ENCODE measurements at regions not wholly inside any gene's neighbourhood (a gene's known extent, or its start where the extent isn't known, plus 50 kb on each side); places are given as distances from the start of the nearest gene placed in this dataset.
A peak's percentile ranks its signal among the peaks of the same experiment; 100 is the strongest.
"Not testable (repeated sequence)": the region's sequence is repeated elsewhere in the genome, so short reads cannot be mapped to it uniquely, and the experiment has no call there.

DNA sequence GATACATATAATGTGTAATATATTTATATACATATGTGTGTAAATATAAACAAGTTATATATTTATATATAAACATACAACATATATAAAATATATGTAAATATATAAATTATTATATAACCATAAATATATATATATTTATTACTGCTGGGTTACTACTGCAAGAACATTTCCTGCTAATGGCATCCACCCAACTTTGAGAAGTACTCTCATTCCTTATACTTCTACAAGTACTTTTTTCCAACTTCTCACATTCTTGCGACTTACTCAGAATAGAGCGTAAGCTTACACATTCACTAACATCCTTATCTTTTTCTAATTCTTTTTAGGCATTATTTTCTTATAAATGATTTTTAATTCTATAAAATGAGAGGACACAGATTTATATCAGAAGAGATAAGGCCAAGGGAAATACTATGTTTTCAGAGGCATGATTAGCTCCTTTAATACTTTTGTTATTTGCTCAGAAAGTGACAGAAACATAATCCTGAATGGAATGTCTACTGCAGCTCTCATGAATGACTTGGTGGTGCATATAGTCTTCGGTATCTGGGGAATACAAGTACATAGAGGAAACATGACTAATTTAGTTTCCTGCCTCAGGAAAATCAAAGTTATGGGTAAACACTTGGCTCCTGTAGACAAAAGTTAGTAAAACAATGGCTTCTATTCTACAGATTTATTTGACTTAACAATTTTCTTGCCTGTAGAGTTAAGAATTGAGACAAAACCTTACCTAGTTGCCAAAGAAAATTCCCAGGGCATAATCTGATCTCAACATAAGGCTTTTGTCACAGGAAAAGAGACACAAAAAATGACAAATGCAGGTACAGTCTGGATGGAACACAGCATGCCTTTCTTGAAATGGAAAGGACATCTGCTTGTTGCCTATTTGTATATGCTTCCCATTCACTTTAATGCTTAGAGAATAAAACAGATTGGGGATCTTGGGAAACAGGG lies 453.9 kb downstream of the SQOR start:
- H3K4me3 ChIP-seq: no peak overlapping the region
- intact Hi-C loops (cut with micrococcal nuclease): no loop called here
- peak overlapping the region; percentile 62 for H3K27ac ChIP-seq (replicated peaks)
- no peak for DNase-seq
- TF ChIP-seq, protein P1, sequence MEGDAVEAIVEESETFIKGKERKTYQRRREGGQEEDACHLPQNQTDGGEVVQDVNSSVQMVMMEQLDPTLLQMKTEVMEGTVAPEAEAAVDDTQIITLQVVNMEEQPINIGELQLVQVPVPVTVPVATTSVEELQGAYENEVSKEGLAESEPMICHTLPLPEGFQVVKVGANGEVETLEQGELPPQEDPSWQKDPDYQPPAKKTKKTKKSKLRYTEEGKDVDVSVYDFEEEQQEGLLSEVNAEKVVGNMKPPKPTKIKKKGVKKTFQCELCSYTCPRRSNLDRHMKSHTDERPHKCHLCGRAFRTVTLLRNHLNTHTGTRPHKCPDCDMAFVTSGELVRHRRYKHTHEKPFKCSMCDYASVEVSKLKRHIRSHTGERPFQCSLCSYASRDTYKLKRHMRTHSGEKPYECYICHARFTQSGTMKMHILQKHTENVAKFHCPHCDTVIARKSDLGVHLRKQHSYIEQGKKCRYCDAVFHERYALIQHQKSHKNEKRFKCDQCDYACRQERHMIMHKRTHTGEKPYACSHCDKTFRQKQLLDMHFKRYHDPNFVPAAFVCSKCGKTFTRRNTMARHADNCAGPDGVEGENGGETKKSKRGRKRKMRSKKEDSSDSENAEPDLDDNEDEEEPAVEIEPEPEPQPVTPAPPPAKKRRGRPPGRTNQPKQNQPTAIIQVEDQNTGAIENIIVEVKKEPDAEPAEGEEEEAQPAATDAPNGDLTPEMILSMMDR (IDR thresholded peaks at IDR 0.05; ENCODE audit: borderline replicate concordance): no peak
- H3K36me3 ChIP-seq: no peaks in the 10 kb centered on the region
- H3K27me3 ChIP-seq (ENCODE audit: low read depth): no peaks in the 10 kb centered on the region
- peaks cover 12% of the 10 kb centered on the region for H3K9me3 ChIP-seq (replicated peaks)
- H3K4me1 ChIP-seq: peaks cover 10% of the 10 kb centered on the region

DNA sequence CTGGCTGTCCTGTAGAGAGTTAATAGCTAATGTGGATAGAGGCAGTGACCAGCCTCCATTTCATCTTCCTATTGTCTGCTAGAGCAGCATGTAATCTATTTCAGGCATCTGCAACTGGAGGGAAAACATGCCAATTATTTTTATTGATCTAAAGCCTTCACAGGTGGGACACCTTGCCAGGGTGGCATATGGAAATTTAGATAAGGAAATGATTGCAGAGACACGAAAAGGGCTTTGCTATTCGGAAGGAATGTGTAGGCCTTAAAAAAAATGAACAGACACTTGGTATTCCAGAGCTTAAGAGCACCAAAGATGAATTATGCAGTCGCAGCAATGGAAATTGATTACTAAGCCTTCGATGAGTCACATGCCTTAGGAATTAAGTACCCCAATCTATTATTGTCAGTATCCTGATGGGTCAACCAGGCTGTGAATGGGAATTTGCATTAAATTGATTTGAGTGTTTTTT lies 454.7 kb downstream of the SQOR start:
- intact Hi-C loops (cut with micrococcal nuclease): no loop called here
- no peak for DNase-seq
- H3K27ac ChIP-seq (replicated peaks): peak overlapping the region; percentile 62
- no peak overlapping the region for H3K4me3 ChIP-seq
- TF ChIP-seq, protein P1 (IDR thresholded peaks at IDR 0.05; ENCODE audit: borderline replicate concordance): no peak
- peaks cover 12% of the 10 kb centered on the region for H3K9me3 ChIP-seq (replicated peaks)
- H3K27me3 ChIP-seq (ENCODE audit: low read depth): no peaks in the 10 kb centered on the region
- H3K36me3 ChIP-seq: no peaks in the 10 kb centered on the region
- peaks cover 10% of the 10 kb centered on the region for H3K4me1 ChIP-seq

DNA sequence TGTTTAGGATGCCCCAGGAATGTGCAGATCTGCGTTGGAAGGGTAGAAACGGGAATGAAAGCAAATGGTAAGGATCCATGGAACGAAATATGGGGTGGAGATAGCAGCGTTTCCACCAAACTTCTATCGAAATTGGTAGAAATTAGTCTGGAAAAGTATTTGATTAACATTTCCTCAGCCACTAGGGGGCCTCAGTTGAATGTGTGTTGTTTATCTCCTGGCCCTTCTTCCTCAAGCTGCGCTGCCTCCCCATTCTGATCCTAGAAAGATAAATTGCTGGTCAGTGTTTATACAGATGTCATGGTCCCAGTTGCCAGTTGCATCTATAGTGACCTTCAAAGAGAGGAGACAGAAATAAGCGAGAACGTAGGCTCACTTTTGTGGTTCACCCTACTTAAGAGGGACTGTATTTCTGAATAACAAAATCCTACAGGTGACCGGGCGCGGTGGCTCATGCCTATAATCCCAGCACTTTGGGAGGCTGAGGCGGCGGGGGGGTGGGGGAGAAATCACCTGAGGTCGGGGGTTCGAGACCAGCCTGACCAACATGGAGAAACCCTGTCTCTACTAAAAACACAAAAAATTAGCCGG lies 457.1 kb downstream of the SQOR start:
- Histone ChIP-seq H3K27me3 (ENCODE audit: low read depth) (no peaks in the 10 kb centered on the region), H3K9me3 (replicated peaks) (peaks cover 6% of the 10 kb centered on the region), H3K4me3 (no peak overlapping the region), H3K4me1 (peaks cover 10% of the 10 kb centered on the region), H3K27ac (replicated peaks) (no peak overlapping the region), H3K36me3 (no peaks in the 10 kb centered on the region)
- no peak for DNase-seq
- TF ChIP-seq, protein P1 (IDR thresholded peaks at IDR 0.05; ENCODE audit: borderline replicate concordance): peak; percentile 56
- intact Hi-C loops (cut with micrococcal nuclease): no loop called here

DNA sequence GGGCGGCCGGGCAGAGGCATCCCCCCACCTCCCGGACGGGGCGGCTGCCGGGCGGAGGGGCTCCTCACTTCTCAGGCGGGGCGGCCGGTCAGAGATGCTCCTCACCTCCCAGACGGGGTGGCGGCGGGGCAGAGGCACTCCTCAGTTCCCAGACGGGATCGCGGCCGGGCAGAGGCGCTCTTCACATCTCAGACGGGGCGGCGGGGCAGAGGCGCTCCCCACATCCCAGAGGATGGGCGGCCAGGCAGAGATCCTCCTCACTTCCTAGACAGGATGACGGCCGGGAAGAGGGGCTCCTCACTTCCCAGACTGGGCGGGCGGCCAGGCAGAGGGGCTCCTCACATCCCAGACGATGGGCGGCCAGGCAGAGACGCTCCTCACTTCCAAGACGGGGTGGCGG lies 463.2 kb downstream of the SQOR start:
- DNase-seq: not testable (repeated sequence)
- peaks cover 14% of the 10 kb centered on the region for H3K9me3 ChIP-seq (replicated peaks)

DNA sequence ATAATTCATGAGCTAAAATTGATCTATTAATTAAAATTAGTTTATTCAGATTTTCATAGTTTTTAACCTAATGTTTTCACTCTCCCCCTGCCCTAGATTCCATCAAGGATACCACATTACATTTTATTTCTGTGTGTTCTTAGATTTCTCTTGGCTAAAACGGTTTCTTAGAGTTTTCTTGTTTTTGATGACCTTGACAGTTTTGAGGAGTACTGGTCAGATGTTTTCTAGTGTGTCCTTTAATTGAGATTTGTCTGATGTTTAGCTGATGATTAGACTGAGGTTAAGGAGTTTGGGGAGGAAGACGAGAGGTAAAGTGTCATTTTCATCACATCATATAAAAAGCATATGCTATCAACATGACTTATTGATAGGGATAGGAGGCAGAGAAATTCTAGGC lies 475.9 kb downstream of the SQOR start:
- Histone ChIP-seq H3K9me3 (replicated peaks) (peaks cover 4% of the 10 kb centered on the region), H3K27me3 (ENCODE audit: low read depth) (no peaks in the 10 kb centered on the region), H3K27ac (replicated peaks) (no peak overlapping the region), H3K4me1 (no peaks in the 10 kb centered on the region), H3K4me3 (no peak overlapping the region), H3K36me3 (no peaks in the 10 kb centered on the region)
- intact Hi-C loops (cut with micrococcal nuclease): no loop called here
- TF ChIP-seq, protein P1 (IDR thresholded peaks at IDR 0.05; ENCODE audit: borderline replicate concordance): no peak
- DNase-seq: no peak

More for the DNA sequence above, 463.2 kb downstream of the SQOR start:
- H3K27ac ChIP-seq (replicated peaks); H3K4me1 ChIP-seq; intact Hi-C loops (cut with micrococcal nuclease); H3K36me3 ChIP-seq; H3K27me3 ChIP-seq (ENCODE audit: low read depth); H3K4me3 ChIP-seq: not testable (repeated sequence)

DNA sequence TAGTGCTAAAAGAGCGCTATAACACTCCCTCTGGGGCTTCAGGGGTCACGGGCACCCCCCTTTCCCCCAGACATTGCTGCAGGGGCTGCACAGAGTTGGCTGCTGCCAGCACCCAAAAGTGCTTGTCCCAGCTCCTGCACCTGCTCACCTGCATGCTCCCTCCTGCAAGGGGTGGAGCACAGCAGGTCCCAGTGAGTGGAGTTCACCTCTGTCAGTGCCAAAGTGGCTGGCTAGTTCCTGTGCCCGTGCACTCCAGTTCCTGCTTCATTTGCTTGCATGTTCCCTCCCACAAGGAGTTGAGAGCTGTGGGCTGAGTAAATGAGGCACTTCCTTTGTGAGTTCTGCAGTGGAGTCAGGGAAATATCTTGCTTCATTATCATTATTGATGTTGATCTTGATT lies 476.9 kb downstream of the SQOR start:
- Histone ChIP-seq H3K9me3 (replicated peaks) (peaks cover 7% of the 10 kb centered on the region), H3K27me3 (ENCODE audit: low read depth) (no peaks in the 10 kb centered on the region), H3K36me3 (no peaks in the 10 kb centered on the region), H3K4me1 (no peaks in the 10 kb centered on the region), H3K4me3 (no peak overlapping the region), H3K27ac (replicated peaks) (no peak overlapping the region)
- no peak for DNase-seq
- TF ChIP-seq, protein P1 (IDR thresholded peaks at IDR 0.05; ENCODE audit: borderline replicate concordance): no peak
- intact Hi-C loops (cut with micrococcal nuclease): no loop called here
